Liver (tissue), 8 donors: ENCODE measurements at regions not wholly inside any gene's neighbourhood (a gene's known extent, or its start where the extent isn't known, plus 50 kb on each side); places are given as distances from the start of the nearest gene placed in this dataset.

ENCODE experiments used
- DNase-seq: peaks from one replicate; pipeline ENCODE4 v3.0.0-alpha.2; 2017; ENCODE audit warnings: low spot score
- H3K27ac ChIP-seq, 2 donors: one replicate each; pipeline ENCODE4 v1.7.0; 2013; ENCODE audit warnings: inconsistent platforms in 2 of 2, low read length in 2 of 2, control low read depth in 1 of 2, low read depth in 1 of 2, mild to moderate bottlenecking in 1 of 2
- H3K27me3 ChIP-seq, 4 donors: one replicate each; pipeline versions ENCODE4 v1.6.1 to v1.7.0; 2013; ENCODE audit warnings: low read length in 3 of 4, inconsistent platforms in 1 of 4, mild to moderate bottlenecking in 1 of 4, moderate library complexity in 1 of 4; ENCODE audit not compliant: control insufficient read depth in 4 of 4, insufficient read depth in 4 of 4
- H3K36me3 ChIP-seq, 4 donors: one replicate each; pipeline versions ENCODE4 v1.6.1 to v1.7.0; 2013; ENCODE audit warnings: low read length in 3 of 4, mild to moderate bottlenecking in 3 of 4, low read depth in 1 of 4, moderate library complexity in 1 of 4; ENCODE audit not compliant: control insufficient read depth in 4 of 4, insufficient read depth in 3 of 4
- H3K4me1 ChIP-seq, 4 donors: one replicate each; pipeline versions ENCODE4 v1.6.1 to v1.7.0; 2013; ENCODE audit warnings: low read length in 3 of 4, mild to moderate bottlenecking in 3 of 4, moderate library complexity in 1 of 4; ENCODE audit not compliant: control insufficient read depth in 4 of 4, insufficient read depth in 4 of 4
- H3K4me3 ChIP-seq, 3 donors: one replicate each; pipeline versions ENCODE4 v1.6.1 to v1.7.0; 2013; ENCODE audit warnings: low read length in 3 of 3, control low read depth in 1 of 3, low read depth in 1 of 3, mild to moderate bottlenecking in 1 of 3
- H3K9ac ChIP-seq, 2 donors: one replicate each; pipeline ENCODE4 v1.7.0; 2013; ENCODE audit warnings: low read length in 2 of 2, mild to moderate bottlenecking in 2 of 2, moderate library complexity in 2 of 2, control low read depth in 1 of 2, low read depth in 1 of 2
- H3K9me3 ChIP-seq, 4 donors: one replicate each; pipeline versions ENCODE4 v1.6.1 to v1.7.0; 2013; ENCODE audit warnings: low read length in 3 of 4; ENCODE audit not compliant: control insufficient read depth in 4 of 4
- EGR1 ChIP-seq, 2 donors: IDR thresholded peaks; 2 replicates each; pipeline ENCODE4 v1.6.1; 2016 to 2018; ENCODE audit warnings: antibody characterized with exemption in 2 of 2, low read depth in 2 of 2
- FOXA1 ChIP-seq: IDR thresholded peaks from 2 replicates; pipeline ENCODE4 v1.6.1; 2016; ENCODE audit warnings: antibody characterized with exemption
- FOXA2 ChIP-seq: IDR thresholded peaks from 2 replicates; pipeline ENCODE4 v1.6.1; 2016; ENCODE audit warnings: antibody characterized with exemption
- GABPA ChIP-seq, 2 donors: IDR thresholded peaks in 1 of 2; conservative IDR thresholded peaks in 1 of 2; 2 replicates each; pipeline ENCODE4 v1.6.1; 2016; ENCODE audit warnings: antibody characterized with exemption in 2 of 2, mild to moderate bottlenecking in 1 of 2, moderate library complexity in 1 of 2
- HNF4G ChIP-seq: IDR thresholded peaks from 2 replicates; pipeline ENCODE4 v1.6.1; 2016; ENCODE audit warnings: antibody characterized with exemption
- JUND ChIP-seq, 2 donors: IDR thresholded peaks; 2 replicates each; pipeline ENCODE4 v1.6.1; 2016; ENCODE audit warnings: antibody characterized with exemption in 2 of 2
- NR2F2 ChIP-seq: IDR thresholded peaks from 2 replicates; pipeline ENCODE4 v1.6.1; 2016; ENCODE audit warnings: antibody characterized with exemption
- RAD21 ChIP-seq, 2 donors: IDR thresholded peaks; 2 replicates each; pipeline ENCODE4 v1.6.1; 2016; ENCODE audit warnings: antibody characterized with exemption in 2 of 2, mild to moderate bottlenecking in 2 of 2
- REST ChIP-seq: IDR thresholded peaks from 2 replicates; pipeline ENCODE4 v1.6.1; 2016; ENCODE audit warnings: antibody characterized with exemption, mild to moderate bottlenecking
- RXRA ChIP-seq, 2 donors: IDR thresholded peaks; 2 replicates each; pipeline ENCODE4 v1.6.1; 2017 to 2018; ENCODE audit warnings: antibody characterized with exemption in 2 of 2, mild to moderate bottlenecking in 1 of 2
- SP1 ChIP-seq: IDR thresholded peaks from 2 replicates; pipeline ENCODE4 v1.6.1; 2018; ENCODE audit warnings: antibody characterized with exemption, mild to moderate bottlenecking
- TAF1 ChIP-seq: conservative IDR thresholded peaks from 2 replicates; pipeline ENCODE4 v1.6.1; 2016; ENCODE audit warnings: antibody characterized with exemption, mild to moderate bottlenecking
- YY1 ChIP-seq: IDR thresholded peaks from 2 replicates; pipeline ENCODE4 v1.6.1; 2016; ENCODE audit warnings: antibody characterized with exemption, mild to moderate bottlenecking
- WGBS: extraction: QIAGEN DNeasy Blood & Tissue Kit; methylation state at CpG from one replicate; pipeline ENCODE4 v1.1.7; 2013; 5-methylcytosine and 5-hydroxymethylcytosine counted together
- TF ChIP-seq, protein P1 (sequence below): IDR thresholded peaks from 2 replicates; pipeline ENCODE4 v1.6.1; 2016; ENCODE audit warnings: antibody characterized with exemption
- TF ChIP-seq, protein P2 (sequence below): fragments of 150-350 bp; IDR thresholded peaks from 2 replicates; pipeline ENCODE4 v1.5.1; 2017; ENCODE audit warnings: improper control_type of control experiment, low read depth, low read length; ENCODE audit not compliant: missing input control
- donor health status: healthy.
- donor health status: healthy.
- donor health status: healthy.
- donor health status: healthy.
- donor health status: healthy.

- no peak for DNase-seq
- peaks cover 0 to 16% (median 1%) of the 10 kb centered on the region in 4 donors for H3K9me3 ChIP-seq
- no peak overlapping the region for H3K4me3 ChIP-seq
- H3K27ac ChIP-seq, result no peak overlapping the region
- H3K9ac ChIP-seq, result no peak overlapping the region
- H3K27me3 ChIP-seq, result no peaks in the 10 kb centered on the region
- TF ChIP-seq YY1, result no peak
- no peak for TF ChIP-seq GABPA (IDR thresholded peaks at IDR 0.05 in 1 of 2, conservative IDR thresholded peaks at IDR 0.05 in 1 of 2)
- TF ChIP-seq, protein P1, sequence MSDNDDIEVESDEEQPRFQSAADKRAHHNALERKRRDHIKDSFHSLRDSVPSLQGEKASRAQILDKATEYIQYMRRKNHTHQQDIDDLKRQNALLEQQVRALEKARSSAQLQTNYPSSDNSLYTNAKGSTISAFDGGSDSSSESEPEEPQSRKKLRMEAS, result no peak
- no peak for TF ChIP-seq RXRA (IDR thresholded peaks at IDR 0.05)
- no peak for TF ChIP-seq NR2F2
- no peak for TF ChIP-seq RAD21 (IDR thresholded peaks at IDR 0.05)
- TF ChIP-seq FOXA2, result no peak
- TF ChIP-seq FOXA1, result no peak
- TF ChIP-seq, protein P2, sequence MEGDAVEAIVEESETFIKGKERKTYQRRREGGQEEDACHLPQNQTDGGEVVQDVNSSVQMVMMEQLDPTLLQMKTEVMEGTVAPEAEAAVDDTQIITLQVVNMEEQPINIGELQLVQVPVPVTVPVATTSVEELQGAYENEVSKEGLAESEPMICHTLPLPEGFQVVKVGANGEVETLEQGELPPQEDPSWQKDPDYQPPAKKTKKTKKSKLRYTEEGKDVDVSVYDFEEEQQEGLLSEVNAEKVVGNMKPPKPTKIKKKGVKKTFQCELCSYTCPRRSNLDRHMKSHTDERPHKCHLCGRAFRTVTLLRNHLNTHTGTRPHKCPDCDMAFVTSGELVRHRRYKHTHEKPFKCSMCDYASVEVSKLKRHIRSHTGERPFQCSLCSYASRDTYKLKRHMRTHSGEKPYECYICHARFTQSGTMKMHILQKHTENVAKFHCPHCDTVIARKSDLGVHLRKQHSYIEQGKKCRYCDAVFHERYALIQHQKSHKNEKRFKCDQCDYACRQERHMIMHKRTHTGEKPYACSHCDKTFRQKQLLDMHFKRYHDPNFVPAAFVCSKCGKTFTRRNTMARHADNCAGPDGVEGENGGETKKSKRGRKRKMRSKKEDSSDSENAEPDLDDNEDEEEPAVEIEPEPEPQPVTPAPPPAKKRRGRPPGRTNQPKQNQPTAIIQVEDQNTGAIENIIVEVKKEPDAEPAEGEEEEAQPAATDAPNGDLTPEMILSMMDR, result no peak
- TF ChIP-seq HNF4G, result no peak
- no peaks in the 10 kb centered on the region for H3K36me3 ChIP-seq
- 73% methylated on average over 2 of the region's 2 CpGs for WGBS
- no peaks in the 10 kb centered on the region for H3K4me1 ChIP-seq
Observed at GRCh38 chr15:99464137-99464536, 101.6 kb upstream of the MEF2A start.

- H3K4me1 ChIP-seq, result no peaks in the 10 kb centered on the region
- H3K9ac ChIP-seq, result no peak overlapping the region
- DNase-seq, result no peak
- TF ChIP-seq EGR1 (IDR thresholded peaks at IDR 0.05; ENCODE audit: low read depth in 2 of 2) (no peak), RXRA (IDR thresholded peaks at IDR 0.05) (no peak)
- no peak overlapping the region for H3K27ac ChIP-seq
- H3K9me3 ChIP-seq, result peaks cover 0 to 16% (median 1%) of the 10 kb centered on the region in 4 donors
- WGBS, result 87% methylated on average over 18 of the region's 18 CpGs
- no peaks in the 10 kb centered on the region for H3K36me3 ChIP-seq
- H3K4me3 ChIP-seq, result no peak overlapping the region
- H3K27me3 ChIP-seq, result no peaks in the 10 kb centered on the region
Observed at GRCh38 chr15:99466701-99467337, 99.0 kb upstream of the MEF2A start.

DNA sequence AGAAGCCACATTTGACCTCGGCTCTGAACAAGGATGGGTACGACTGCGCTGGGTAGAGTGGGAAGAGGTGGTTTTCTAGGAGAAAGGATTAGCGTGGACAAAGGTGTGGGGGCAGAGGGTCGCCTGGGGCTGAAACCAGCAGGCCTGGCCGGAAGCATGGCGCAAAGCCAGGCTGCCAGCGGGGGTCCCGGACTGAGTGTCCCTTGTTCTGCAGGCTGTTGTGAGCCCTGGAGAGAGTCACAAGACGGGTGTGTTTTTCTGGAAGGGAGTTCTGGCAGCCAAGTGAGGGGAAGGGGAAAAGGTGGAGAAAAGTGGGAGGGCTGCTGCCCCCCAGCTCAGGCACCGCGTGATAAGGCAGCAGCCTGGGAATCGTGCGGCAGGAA is 98.5 kb upstream of the MEF2A start:
- no peaks in the 10 kb centered on the region for H3K4me1 ChIP-seq
- no peak overlapping the region for H3K9ac ChIP-seq
- no peaks in the 10 kb centered on the region for H3K27me3 ChIP-seq
- H3K36me3 ChIP-seq, result no peaks in the 10 kb centered on the region
- no peak overlapping the region for H3K4me3 ChIP-seq
- DNase-seq, result no peak
- H3K27ac ChIP-seq, result no peak overlapping the region
- TF ChIP-seq RXRA (IDR thresholded peaks at IDR 0.05) (no peak), JUND (IDR thresholded peaks at IDR 0.05) (no peak), SP1 (no peak), YY1 (no peak), GABPA (IDR thresholded peaks at IDR 0.05 in 1 of 2, conservative IDR thresholded peaks at IDR 0.05 in 1 of 2) (no peak), TAF1 (no peak), FOXA2 (no peak), HNF4G (no peak), REST (no peak)
- TF ChIP-seq, protein P1, result no peak
- peaks cover 0 to 16% (median 1%) of the 10 kb centered on the region in 4 donors for H3K9me3 ChIP-seq
- 88% methylated on average over 14 of the region's 14 CpGs for WGBS
